ENCODE measurements at regions not wholly inside any gene's neighbourhood (a gene's known extent, or its start where the extent isn't known, plus 50 kb on each side); places are given as distances from the start of the nearest gene placed in this dataset.

GRCh38 chr13:33624253-33624652 lies 193.7 kb upstream of the RFC3 start:
- peaks cover 7 to 12% (median 9%) of the 10 kb centered on the region in 4 donors for H3K4me1 Mint-ChIP-seq
- H3K27ac Mint-ChIP-seq: no peak overlapping the region
- Histone ChIP-seq H3K27ac (ENCODE audit: low read depth, low read length) (no peak overlapping the region), H3K4me3 (ENCODE audit: low read length in 2 of 2) (no peak overlapping the region), H3K36me3 (ENCODE audit: insufficient read depth, low read length) (no peaks in the 10 kb centered on the region), H3K27me3 (ENCODE audit: insufficient read depth, low read length) (no peaks in the 10 kb centered on the region), H3K4me1 (ENCODE audit: insufficient read depth, low read length) (peaks cover 11% of the 10 kb centered on the region), H3K9me3 (ENCODE audit: control insufficient read depth in 1 of 2, low read length in 2 of 2) (no peaks in the 10 kb centered on the region)
- H3K36me3 Mint-ChIP-seq: no peaks in the 10 kb centered on the region
- ChIA-PET CTCF (ENCODE audit: partially characterized antibody) (no interaction called here), POLR2A (ENCODE audit: partially characterized antibody) (no interaction called here)
- no peaks in the 10 kb centered on the region for H3K9me3 Mint-ChIP-seq
- DNase-seq: no peak
- intact Hi-C loops (cut with micrococcal nuclease): no loop called here
- H3K27me3 Mint-ChIP-seq: no peaks in the 10 kb centered on the region
- no peak overlapping the region for H3K4me3 Mint-ChIP-seq

GRCh38 chr13:33624740-33625139 lies 193.2 kb upstream of the RFC3 start:
- H3K27me3 Mint-ChIP-seq: no peaks in the 10 kb centered on the region
- H3K4me1 Mint-ChIP-seq: peaks cover 7 to 12% (median 9%) of the 10 kb centered on the region in 4 donors
- Histone ChIP-seq H3K27me3 (ENCODE audit: insufficient read depth, low read length) (no peaks in the 10 kb centered on the region), H3K9me3 (ENCODE audit: control insufficient read depth in 1 of 2, low read length in 2 of 2) (no peaks in the 10 kb centered on the region), H3K36me3 (ENCODE audit: insufficient read depth, low read length) (no peaks in the 10 kb centered on the region), H3K4me3 (ENCODE audit: low read length in 2 of 2) (no peak overlapping the region), H3K27ac (ENCODE audit: low read depth, low read length) (no peak overlapping the region), H3K4me1 (ENCODE audit: insufficient read depth, low read length) (peaks cover 11% of the 10 kb centered on the region)
- DNase-seq: no peak
- POLR2A ChIA-PET (ENCODE audit: partially characterized antibody): interaction anchor here (1.3 kb wide), 1 partner anchor 14 kb away, joined by 3 read pairs; no protein-coding TSS in a partner anchor
- H3K9me3 Mint-ChIP-seq: no peaks in the 10 kb centered on the region
- CTCF ChIA-PET (ENCODE audit: partially characterized antibody): no interaction called here
- no peak overlapping the region for H3K4me3 Mint-ChIP-seq
- intact Hi-C loops (cut with micrococcal nuclease): no loop called here
- H3K36me3 Mint-ChIP-seq: no peaks in the 10 kb centered on the region
- H3K27ac Mint-ChIP-seq: peak overlapping the region in 2 of 7 donors; percentile 42 to 63

- H3K36me3 Mint-ChIP-seq: no peaks in the 10 kb centered on the region
- POLR2A ChIA-PET (ENCODE audit: partially characterized antibody): no interaction called here
Measured at GRCh38 chr13:33626407-33626806, 191.5 kb upstream of the RFC3 start.

GRCh38 chr13:33628662-33629061 lies 189.3 kb upstream of the RFC3 start:
- intact Hi-C loops (cut with micrococcal nuclease): no loop called here
- CTCF ChIA-PET (ENCODE audit: partially characterized antibody): interaction anchor here (1.4 kb wide), 1 partner anchor 32 kb away, joined by 3 read pairs; no protein-coding TSS in a partner anchor
- H3K4me3 ChIP-seq (ENCODE audit: low read length in 2 of 2): no peak overlapping the region
- no peaks in the 10 kb centered on the region for H3K27me3 Mint-ChIP-seq
- H3K4me1 ChIP-seq (ENCODE audit: insufficient read depth, low read length): peaks cover 11% of the 10 kb centered on the region
- no peaks in the 10 kb centered on the region for H3K36me3 ChIP-seq (ENCODE audit: insufficient read depth, low read length)
- no peaks in the 10 kb centered on the region for H3K36me3 Mint-ChIP-seq
- H3K27ac Mint-ChIP-seq: peak overlapping the region in 1 of 7 donors; percentile 33
- no peak for DNase-seq
- H3K4me3 Mint-ChIP-seq: no peak overlapping the region
- H3K27me3 ChIP-seq (ENCODE audit: insufficient read depth, low read length): no peaks in the 10 kb centered on the region
- no peak overlapping the region for H3K27ac ChIP-seq (ENCODE audit: low read depth, low read length)
- no peaks in the 10 kb centered on the region for H3K9me3 Mint-ChIP-seq
- POLR2A ChIA-PET (ENCODE audit: partially characterized antibody): no interaction called here
- H3K9me3 ChIP-seq (ENCODE audit: control insufficient read depth in 1 of 2, low read length in 2 of 2): no peaks in the 10 kb centered on the region
- peaks cover 7 to 10% (median 9%) of the 10 kb centered on the region in 4 donors for H3K4me1 Mint-ChIP-seq

More at GRCh38 chr13:33626407-33626806, 191.5 kb upstream of the RFC3 start:
- H3K27ac Mint-ChIP-seq: peak overlapping the region in 1 of 7 donors; percentile 35
- peaks cover 7 to 12% (median 9%) of the 10 kb centered on the region in 4 donors for H3K4me1 Mint-ChIP-seq
- intact Hi-C loops (cut with micrococcal nuclease): no loop called here
- Histone ChIP-seq H3K36me3 (ENCODE audit: insufficient read depth, low read length) (no peaks in the 10 kb centered on the region), H3K27me3 (ENCODE audit: insufficient read depth, low read length) (no peaks in the 10 kb centered on the region), H3K9me3 (ENCODE audit: control insufficient read depth in 1 of 2, low read length in 2 of 2) (no peaks in the 10 kb centered on the region), H3K4me3 (ENCODE audit: low read length in 2 of 2) (no peak overlapping the region), H3K27ac (ENCODE audit: low read depth, low read length) (no peak overlapping the region), H3K4me1 (ENCODE audit: insufficient read depth, low read length) (peaks cover 11% of the 10 kb centered on the region)
- H3K27me3 Mint-ChIP-seq: no peaks in the 10 kb centered on the region
- CTCF ChIA-PET (ENCODE audit: partially characterized antibody): no interaction called here
- no peak overlapping the region for H3K4me3 Mint-ChIP-seq
- DNase-seq: no peak
- H3K9me3 Mint-ChIP-seq: no peaks in the 10 kb centered on the region

- ChIA-PET CTCF (ENCODE audit: partially characterized antibody) (interaction anchor here (1.4 kb wide), 1 partner anchor 30 kb away, joined by 3 read pairs; no protein-coding TSS in a partner anchor), POLR2A (ENCODE audit: partially characterized antibody) (no interaction called here)
- intact Hi-C loops (cut with micrococcal nuclease): no loop called here
- Mint-ChIP-seq H3K36me3 (no peaks in the 10 kb centered on the region), H3K27me3 (no peaks in the 10 kb centered on the region), H3K9me3 (no peaks in the 10 kb centered on the region), H3K4me1 (peaks cover 1 to 3% (median 2%) of the 10 kb centered on the region in 4 donors), H3K27ac (no peak overlapping the region), H3K4me3 (no peak overlapping the region)
- Histone ChIP-seq H3K4me1 (ENCODE audit: insufficient read depth, low read length) (peaks cover 1% of the 10 kb centered on the region), H3K27me3 (ENCODE audit: insufficient read depth, low read length) (no peaks in the 10 kb centered on the region), H3K9me3 (ENCODE audit: control insufficient read depth in 1 of 2, low read length in 2 of 2) (no peaks in the 10 kb centered on the region), H3K27ac (ENCODE audit: low read depth, low read length) (no peak overlapping the region), H3K36me3 (ENCODE audit: insufficient read depth, low read length) (no peaks in the 10 kb centered on the region), H3K4me3 (ENCODE audit: low read length in 2 of 2) (no peak overlapping the region)
- no peak for DNase-seq
Measured at GRCh38 chr13:33629605-33630360, 188.2 kb upstream of the RFC3 start.

GRCh38 chr13:33633701-33634545 lies 184.0 kb upstream of the RFC3 start:
- Histone ChIP-seq H3K9me3 (ENCODE audit: control insufficient read depth in 1 of 2, low read length in 2 of 2) (no peaks in the 10 kb centered on the region), H3K27ac (ENCODE audit: low read depth, low read length) (no peak overlapping the region), H3K27me3 (ENCODE audit: insufficient read depth, low read length) (no peaks in the 10 kb centered on the region), H3K36me3 (ENCODE audit: insufficient read depth, low read length) (no peaks in the 10 kb centered on the region), H3K4me3 (ENCODE audit: low read length in 2 of 2) (no peak overlapping the region), H3K4me1 (ENCODE audit: insufficient read depth, low read length) (no peaks in the 10 kb centered on the region)
- no peak overlapping the region for H3K27ac Mint-ChIP-seq
- ChIA-PET CTCF (ENCODE audit: partially characterized antibody) (no interaction called here), POLR2A (ENCODE audit: partially characterized antibody) (no interaction called here)
- no peaks in the 10 kb centered on the region for H3K4me1 Mint-ChIP-seq
- H3K4me3 Mint-ChIP-seq: no peak overlapping the region
- H3K36me3 Mint-ChIP-seq: no peaks in the 10 kb centered on the region
- no peaks in the 10 kb centered on the region for H3K27me3 Mint-ChIP-seq
- intact Hi-C loops (cut with micrococcal nuclease): no loop called here
- no peaks in the 10 kb centered on the region for H3K9me3 Mint-ChIP-seq
- no peak for DNase-seq

- Mint-ChIP-seq H3K27me3 (no peaks in the 10 kb centered on the region), H3K27ac (no peak overlapping the region), H3K4me3 (no peak overlapping the region), H3K4me1 (peaks cover 0 to 2% (median 1%) of the 10 kb centered on the region in 4 donors), H3K36me3 (no peaks in the 10 kb centered on the region), H3K9me3 (no peaks in the 10 kb centered on the region)
- no peak for DNase-seq
- CTCF ChIA-PET (ENCODE audit: partially characterized antibody): no interaction called here
- Histone ChIP-seq H3K27ac (ENCODE audit: low read depth, low read length) (no peak overlapping the region), H3K27me3 (ENCODE audit: insufficient read depth, low read length) (no peaks in the 10 kb centered on the region), H3K9me3 (ENCODE audit: control insufficient read depth in 1 of 2, low read length in 2 of 2) (no peaks in the 10 kb centered on the region), H3K4me1 (ENCODE audit: insufficient read depth, low read length) (no peaks in the 10 kb centered on the region), H3K4me3 (ENCODE audit: low read length in 2 of 2) (no peak overlapping the region), H3K36me3 (ENCODE audit: insufficient read depth, low read length) (no peaks in the 10 kb centered on the region)
- intact Hi-C loops (cut with micrococcal nuclease): no loop called here
- POLR2A ChIA-PET (ENCODE audit: partially characterized antibody): no interaction called here
Measured at GRCh38 chr13:33634546-33634982, 183.4 kb upstream of the RFC3 start.

Measured in CD4-positive, alpha-beta memory T cell (primary cell).